Stomach (tissue), 8 donors: ENCODE measurements at regions not wholly inside any gene's neighbourhood (a gene's known extent, or its start where the extent isn't known, plus 50 kb on each side); places are given as distances from the start of the nearest gene placed in this dataset.

Experiments used
- DNase-seq, 2 donors: peaks; one replicate each; pipeline versions ENCODE4 v3.0.0 to v3.0.0-alpha.2; 2013 to 2019
- H3K27ac ChIP-seq, 5 donors: fragments of 200-600 bp in 4 of 5; sonication (generic) in 4 of 5; one replicate each; pipeline ENCODE4 v1.5.1; 2013 to 2019; ENCODE audit warnings: mild to moderate bottlenecking in 1 of 5, moderate library complexity in 1 of 5
- H3K27me3 ChIP-seq, 3 donors: fragments of 200-600 bp; sonication (generic); one replicate each; pipeline ENCODE4 v1.5.1; 2017 to 2019; ENCODE audit warnings: mixed run types in 1 of 3
- H3K36me3 ChIP-seq, 4 donors: fragments of 200-600 bp; sonication (generic); 1 replicate in 3 of 4; 2 replicates in 1 of 4; pipeline ENCODE4 v1.5.1; 2016 to 2019
- H3K4me1 ChIP-seq, 4 donors: fragments of 200-600 bp; sonication (generic); one replicate each; pipeline ENCODE4 v1.5.1; 2016 to 2019
- H3K4me3 ChIP-seq, 4 donors: fragments of 200-600 bp; sonication (generic) in 3 of 4; one replicate each; pipeline ENCODE4 v1.5.1; 2016 to 2019; ENCODE audit warnings: mild to moderate bottlenecking in 1 of 4
- H3K9me3 ChIP-seq, 4 donors: fragments of 200-600 bp; sonication (generic); one replicate each; pipeline ENCODE4 v1.5.1; 2016 to 2019
- CTCF ChIP-seq, 7 experiments: fragments of 450-650 bp in 4 of 7; fragments of 200-600 bp in 3 of 7; sonication (generic) in 3 of 7; IDR thresholded peaks; one replicate each; pipeline ENCODE4 v1.5.1; 2016 to 2019; ENCODE audit warnings: antibody characterized with exemption in 7 of 7, control low read depth in 2 of 7, mild to moderate bottlenecking in 1 of 7
- EP300 ChIP-seq: sonication (generic); formaldehyde crosslinking; IDR thresholded peaks from one replicate; pipeline ENCODE4 v1.6.1; 2017; ENCODE audit warnings: antibody characterized with exemption
- POLR2A ChIP-seq, 4 donors: fragments of 450-650 bp; IDR thresholded peaks; one replicate each; pipeline ENCODE4 v1.6.1; 2016; ENCODE audit warnings: antibody characterized with exemption in 4 of 4, control low read depth in 2 of 4, mild to moderate bottlenecking in 1 of 4, moderate library complexity in 1 of 4
- POLR2AphosphoS5 ChIP-seq, 3 donors: sonication (generic); formaldehyde crosslinking; IDR thresholded peaks; one replicate each; pipeline ENCODE4 v1.6.1; 2016; ENCODE audit warnings: antibody characterized with exemption in 3 of 3
- WGBS, 5 donors: extraction: QIAGEN DNeasy Blood & Tissue Kit in 3 of 5; methylation state at CpG; one replicate each; pipeline versions ENCODE4 v1.1.5 to v1.1.7; 2013 to 2018; 5-methylcytosine and 5-hydroxymethylcytosine counted together
- intact Hi-C: fragments of 100-400 bp; cut with DNase I; formaldehyde crosslinking; loops from one replicate; pipeline ENCODE4 v1.15.1; 2023; ENCODE audit warnings: low total_unique reads
- donor health status: healthy with polysubstance abuse.
- donor health status: Bipolar disorder and iron deficiency.
- donor health status: healthy.

GRCh38 chr1:204806943-204807687, 63.5 kb upstream of the NFASC start:
- WGBS, 5 donors, result 4 to 5% (median 5%) methylated on average over 14 to 23 of the region's 23 CpGs
- Histone ChIP-seq H3K27ac (peak overlapping the region in 1 of 5 donors; percentile 23), H3K27me3 (peaks cover 0 to under 1% (median 0%) of the 10 kb centered on the region in 3 donors), H3K9me3 (no peaks in the 10 kb centered on the region), H3K36me3 (no peaks in the 10 kb centered on the region), H3K4me3 (peak overlapping the region; percentile 36 to 50 (median 44)), H3K4me1 (peaks cover 6 to 14% (median 11%) of the 10 kb centered on the region in 4 donors)
- DNase-seq, result peak; percentile 83 to 93
- TF ChIP-seq POLR2A (IDR thresholded peaks at IDR 0.05), result no peak
- peak in 5 of 7 experiments; percentile 92 to 99 (median 97) for TF ChIP-seq CTCF (IDR thresholded peaks at IDR 0.05)
- intact Hi-C loops, result loop anchor here (10.0 kb wide), 1 partner anchor 138 kb away; no protein-coding TSS in a partner anchor

- TF ChIP-seq EP300 (no peak), POLR2A (IDR thresholded peaks at IDR 0.05) (no peak), POLR2AphosphoS5 (IDR thresholded peaks at IDR 0.05) (no peak), CTCF (IDR thresholded peaks at IDR 0.05) (no peak)
- whole genome bisulfite sequencing, 5 donors, result 89 to 97% (median 96%) methylated on average over 1 of the region's 1 CpG
- H3K27ac ChIP-seq, result no peak overlapping the region
- no peak for DNase-seq
- peaks cover 0 to 6% (median 0%) of the 10 kb centered on the region in 3 donors for H3K27me3 ChIP-seq
- no peaks in the 10 kb centered on the region for H3K9me3 ChIP-seq
- H3K36me3 ChIP-seq, result no peaks in the 10 kb centered on the region
- no peak overlapping the region for H3K4me3 ChIP-seq
- peaks cover 6 to 24% (median 12%) of the 10 kb centered on the region in 4 donors for H3K4me1 ChIP-seq
- intact Hi-C loops, result loop anchor here (10.0 kb wide), 1 partner anchor 135 kb away; no protein-coding TSS in a partner anchor
These were observed 61.2 kb upstream of the NFASC start for GRCh38 chr1:204809488-204809887.

GRCh38 chr1:204812842-204813241, 57.8 kb upstream of the NFASC start:
- TF ChIP-seq EP300, result no peak
- TF ChIP-seq POLR2AphosphoS5 (IDR thresholded peaks at IDR 0.05), result no peak
- no peak for TF ChIP-seq CTCF (IDR thresholded peaks at IDR 0.05)
- TF ChIP-seq POLR2A (IDR thresholded peaks at IDR 0.05), result no peak
- H3K4me3 ChIP-seq, result no peak overlapping the region
- H3K27ac ChIP-seq, result no peak overlapping the region
- WGBS, 5 donors, result 60 to 75% (median 72%) methylated on average over 1 of the region's 1 CpG
- peaks cover 0 to 13% (median 0%) of the 10 kb centered on the region in 3 donors for H3K27me3 ChIP-seq
- intact Hi-C loops, result no loop called here
- no peaks in the 10 kb centered on the region for H3K36me3 ChIP-seq
- H3K4me1 ChIP-seq, result peaks cover 0 to 12% (median under 1%) of the 10 kb centered on the region in 4 donors
- DNase-seq, result no peak
- H3K9me3 ChIP-seq, result no peaks in the 10 kb centered on the region

GRCh38 chr1:204813522-204813921, 57.1 kb upstream of the NFASC start:
- Histone ChIP-seq H3K9me3 (no peaks in the 10 kb centered on the region), H3K36me3 (no peaks in the 10 kb centered on the region), H3K4me3 (no peak overlapping the region), H3K27me3 (peaks cover 0 to 13% (median 0%) of the 10 kb centered on the region in 3 donors), H3K27ac (no peak overlapping the region), H3K4me1 (peaks cover 0 to 12% (median 0%) of the 10 kb centered on the region in 4 donors)
- TF ChIP-seq POLR2A (IDR thresholded peaks at IDR 0.05) (no peak), CTCF (IDR thresholded peaks at IDR 0.05) (no peak), EP300 (no peak), POLR2AphosphoS5 (IDR thresholded peaks at IDR 0.05) (no peak)
- 45 to 80% (median 54%) methylated on average over 2 of the region's 2 CpGs for whole genome bisulfite sequencing, 5 donors
- DNase-seq, result no peak
- intact Hi-C loops, result no loop called here
